PFSK-1 (cell line): ENCODE measurements at regions not wholly inside any gene's neighbourhood (a gene's known extent, or its start where the extent isn't known, plus 50 kb on each side); places are given as distances from the start of the nearest gene placed in this dataset.

Experiments
- FOXP2 ChIP-seq: optimal IDR thresholded peaks from 2 replicates; pipeline ENCODE3; 2011; ENCODE audit warnings: borderline replicate concordance, control low read depth, inconsistent platforms; ENCODE audit not compliant: insufficient read depth; ENCODE audit errors: extremely low read length, extremely low read depth
- POLR2AphosphoS5 ChIP-seq: IDR thresholded peaks from 2 replicates; pipeline ENCODE4 v1.6.1; 2012; ENCODE audit warnings: low read depth, mild to moderate bottlenecking, control low read depth, low read length, moderate library complexity
- SIN3A ChIP-seq: IDR thresholded peaks from 2 replicates; pipeline ENCODE4 v1.6.1; 2012; ENCODE audit warnings: mild to moderate bottlenecking, low read length, moderate library complexity, borderline replicate concordance; ENCODE audit not compliant: insufficient read depth
- TAF1 ChIP-seq: IDR thresholded peaks from 2 replicates; pipeline ENCODE4 v1.6.1; 2012; ENCODE audit warnings: low read length, control low read depth, borderline replicate concordance; ENCODE audit not compliant: insufficient read depth
- TF ChIP-seq, protein P1 (sequence below), 2 experiments: IDR thresholded peaks; 2 replicates each; pipeline versions ENCODE4 v1.6.1 to v1.8.0; 2011 to 2012; ENCODE audit warnings: low read depth in 2 of 2, low read length in 2 of 2, control low read depth in 1 of 2, inconsistent platforms in 1 of 2, mild to moderate bottlenecking in 1 of 2, moderate library complexity in 1 of 2; ENCODE audit not compliant: insufficient read depth in 1 of 2

DNA sequence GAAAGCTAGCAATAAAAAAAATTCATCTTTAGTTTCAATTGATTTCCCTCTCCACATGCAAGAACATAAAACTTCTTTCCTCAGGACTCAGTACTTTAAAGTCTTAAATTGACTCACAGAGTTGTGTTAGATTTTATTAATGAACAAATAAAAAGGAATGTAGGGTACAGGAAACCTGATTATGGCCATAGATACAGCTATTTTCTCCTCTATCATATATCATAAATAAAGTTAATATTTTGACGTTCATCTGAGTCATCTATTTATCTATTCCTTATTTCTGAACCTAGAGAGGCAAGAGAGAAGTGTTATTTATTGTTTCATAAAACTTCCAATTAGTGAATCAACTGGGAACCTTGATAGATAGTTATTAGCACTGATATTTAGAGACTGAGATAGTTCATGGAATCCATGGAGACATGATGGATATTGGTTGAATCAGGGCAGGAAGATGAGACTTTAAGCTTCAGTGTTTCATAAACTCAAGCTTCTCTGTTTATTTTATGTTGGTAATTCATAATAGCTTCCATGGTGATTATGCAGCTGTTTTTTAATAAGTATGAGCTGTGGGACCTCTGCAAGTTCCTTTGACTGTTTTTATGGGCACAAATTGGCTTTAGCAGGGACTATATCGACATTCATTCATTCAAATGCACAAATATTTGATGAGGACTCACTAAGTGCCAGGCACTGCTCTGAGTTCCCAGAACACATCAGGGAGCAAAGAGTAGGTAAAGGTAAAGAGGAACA lies 143.5 kb upstream of the TGFBR2 start:
- TF ChIP-seq FOXP2 (no peak), SIN3A (no peak), POLR2AphosphoS5 (no peak), TAF1 (no peak)
- TF ChIP-seq, protein P1, sequence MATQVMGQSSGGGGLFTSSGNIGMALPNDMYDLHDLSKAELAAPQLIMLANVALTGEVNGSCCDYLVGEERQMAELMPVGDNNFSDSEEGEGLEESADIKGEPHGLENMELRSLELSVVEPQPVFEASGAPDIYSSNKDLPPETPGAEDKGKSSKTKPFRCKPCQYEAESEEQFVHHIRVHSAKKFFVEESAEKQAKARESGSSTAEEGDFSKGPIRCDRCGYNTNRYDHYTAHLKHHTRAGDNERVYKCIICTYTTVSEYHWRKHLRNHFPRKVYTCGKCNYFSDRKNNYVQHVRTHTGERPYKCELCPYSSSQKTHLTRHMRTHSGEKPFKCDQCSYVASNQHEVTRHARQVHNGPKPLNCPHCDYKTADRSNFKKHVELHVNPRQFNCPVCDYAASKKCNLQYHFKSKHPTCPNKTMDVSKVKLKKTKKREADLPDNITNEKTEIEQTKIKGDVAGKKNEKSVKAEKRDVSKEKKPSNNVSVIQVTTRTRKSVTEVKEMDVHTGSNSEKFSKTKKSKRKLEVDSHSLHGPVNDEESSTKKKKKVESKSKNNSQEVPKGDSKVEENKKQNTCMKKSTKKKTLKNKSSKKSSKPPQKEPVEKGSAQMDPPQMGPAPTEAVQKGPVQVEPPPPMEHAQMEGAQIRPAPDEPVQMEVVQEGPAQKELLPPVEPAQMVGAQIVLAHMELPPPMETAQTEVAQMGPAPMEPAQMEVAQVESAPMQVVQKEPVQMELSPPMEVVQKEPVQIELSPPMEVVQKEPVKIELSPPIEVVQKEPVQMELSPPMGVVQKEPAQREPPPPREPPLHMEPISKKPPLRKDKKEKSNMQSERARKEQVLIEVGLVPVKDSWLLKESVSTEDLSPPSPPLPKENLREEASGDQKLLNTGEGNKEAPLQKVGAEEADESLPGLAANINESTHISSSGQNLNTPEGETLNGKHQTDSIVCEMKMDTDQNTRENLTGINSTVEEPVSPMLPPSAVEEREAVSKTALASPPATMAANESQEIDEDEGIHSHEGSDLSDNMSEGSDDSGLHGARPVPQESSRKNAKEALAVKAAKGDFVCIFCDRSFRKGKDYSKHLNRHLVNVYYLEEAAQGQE (IDR thresholded peaks at IDR 0.05; ENCODE audit: insufficient read depth in 1 of 2, low read depth in 2 of 2, low read length in 2 of 2), result no peak

- TF ChIP-seq, protein P1 (IDR thresholded peaks at IDR 0.05; ENCODE audit: insufficient read depth in 1 of 2, low read depth in 2 of 2, low read length in 2 of 2), result no peak
- no peak for TF ChIP-seq SIN3A
- no peak for TF ChIP-seq FOXP2
- no peak for TF ChIP-seq POLR2AphosphoS5
- TF ChIP-seq TAF1, result no peak
These were observed 142.0 kb upstream of the TGFBR2 start for GRCh38 chr3:30464381-30464780.

DNA sequence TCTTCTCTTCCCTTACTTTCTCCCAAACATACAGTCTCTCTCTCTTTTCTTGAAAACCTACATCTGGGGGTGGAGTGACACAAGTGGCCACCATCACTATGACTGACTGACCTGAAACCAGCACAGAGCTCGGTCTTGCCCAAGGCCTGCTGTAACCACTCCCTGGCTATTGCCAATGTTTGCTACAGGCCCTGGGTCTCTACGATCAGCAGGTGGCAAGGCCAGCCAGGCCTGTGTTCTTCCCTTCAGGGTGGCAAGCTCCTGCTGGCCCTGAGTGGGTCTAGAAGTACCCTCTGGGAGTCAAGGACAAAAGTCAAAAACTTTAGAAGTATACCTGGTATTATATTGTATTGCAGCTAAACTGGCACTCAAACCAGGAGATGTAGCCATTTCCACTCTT lies 140.9 kb upstream of the TGFBR2 start:
- no peak for TF ChIP-seq FOXP2
- no peak for TF ChIP-seq POLR2AphosphoS5
- no peak for TF ChIP-seq TAF1
- no peak for TF ChIP-seq SIN3A
- TF ChIP-seq, protein P1 (IDR thresholded peaks at IDR 0.05; ENCODE audit: insufficient read depth in 1 of 2, low read depth in 2 of 2, low read length in 2 of 2), result no peak

DNA sequence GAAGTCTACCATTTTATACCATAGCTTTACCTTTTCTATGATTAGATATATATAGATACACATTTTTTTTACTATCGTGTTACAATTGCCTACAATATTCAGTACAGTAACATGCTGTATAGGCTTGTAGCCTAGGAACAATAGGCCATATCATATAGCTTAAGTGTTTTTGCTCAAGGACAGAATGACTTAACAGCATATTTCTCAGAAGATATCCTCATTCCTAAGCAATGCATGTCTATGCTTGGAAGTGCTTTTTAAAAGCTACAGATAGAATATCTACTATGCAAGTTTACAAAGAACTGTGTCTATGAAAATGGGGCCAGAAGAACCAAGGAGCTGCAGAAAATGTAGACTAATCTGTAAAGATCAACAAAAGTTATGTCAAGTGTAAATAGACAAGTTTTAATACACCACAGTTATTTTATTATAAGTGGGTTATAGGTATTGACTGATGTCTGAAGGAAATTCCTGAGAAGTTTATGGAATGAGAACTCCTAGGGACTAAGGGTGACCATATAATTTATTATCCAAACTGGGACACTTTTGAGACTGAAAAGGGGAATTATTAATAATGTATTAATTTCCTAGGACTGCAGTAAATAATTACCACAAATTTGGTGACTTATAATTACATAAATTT lies 138.7 kb upstream of the TGFBR2 start:
- no peak for TF ChIP-seq POLR2AphosphoS5
- TF ChIP-seq TAF1, result no peak
- TF ChIP-seq, protein P1 (IDR thresholded peaks at IDR 0.05; ENCODE audit: insufficient read depth in 1 of 2, low read depth in 2 of 2, low read length in 2 of 2), result no peak
- no peak for TF ChIP-seq SIN3A
- TF ChIP-seq FOXP2, result no peak
